Caco-2 (cell line): ENCODE measurements at regions not wholly inside any gene's neighbourhood (a gene's known extent, or its start where the extent isn't known, plus 50 kb on each side); places are given as distances from the start of the nearest gene placed in this dataset.

ENCODE experiments used
- BruUV-seq: library from RNA; stranded (reverse); fragments of 400-500 nt; replicated peaks from 2 replicates; lab custom pipeline; 2021; lab: Mats Ljungman, UMichigan
- CTCF ChIA-PET: fragments of 300-600 bp; sonication (Branson Sonifier 250); formaldehyde crosslinking; loops from one replicate; lab custom pipeline; 2022; ENCODE audit warnings: antibody characterized with exemption; lab: Charles Lee
- POLR2A ChIA-PET: fragments of 300-600 bp; sonication (Branson Sonifier 250); formaldehyde crosslinking; loops from one replicate; lab custom pipeline; 2022; ENCODE audit warnings: antibody characterized with exemption; lab: Charles Lee
- DNase-seq, 2 experiments: peaks; one replicate each; pipeline versions ENCODE4 v3.0.0 to v3.0.0-alpha.2; 2020 to 2022
- H3K27me3 ChIP-seq: replicated peaks from 2 replicates; pipeline ENCODE4 v1.6.0; 2011; ENCODE audit warnings: low read length; ENCODE audit not compliant: control insufficient read depth, insufficient read depth
- H3K36me3 ChIP-seq: 2 replicates; pipeline ENCODE4 v1.5.1; 2011; ENCODE audit warnings: low read length; ENCODE audit not compliant: control insufficient read depth, insufficient read depth
- H3K4me1 ChIP-seq: fragments of 250-450 bp; sonication (Bioruptor Pico); 2 replicates; pipeline ENCODE4 v1.5.1; 2020; ENCODE audit warnings: mild to moderate bottlenecking
- H3K4me3 ChIP-seq: 2 replicates; pipeline ENCODE4 v1.5.1; 2011; ENCODE audit warnings: low read depth, mild to moderate bottlenecking, control low read depth, low read length
- H3K9me3 ChIP-seq: fragments of 250-450 bp; sonication (Bioruptor Pico); 2 replicates; pipeline ENCODE4 v1.5.1; 2020; ENCODE audit warnings: mild to moderate bottlenecking, moderate library complexity
- H3K27ac Mint-ChIP-seq: one replicate; pipeline ENCODE4 v1.8.0; 2022; ENCODE audit warnings: mixed read lengths; ENCODE audit not compliant: unreplicated experiment
- H3K27me3 Mint-ChIP-seq: one replicate; pipeline ENCODE4 v1.8.0; 2022; ENCODE audit warnings: mixed read lengths; ENCODE audit not compliant: insufficient read depth, unreplicated experiment
- H3K36me3 Mint-ChIP-seq: one replicate; pipeline ENCODE4 v1.8.0; 2022; ENCODE audit warnings: mild to moderate bottlenecking, mixed read lengths; ENCODE audit not compliant: insufficient read depth, unreplicated experiment
- H3K4me1 Mint-ChIP-seq: one replicate; pipeline ENCODE4 v1.8.0; 2022; ENCODE audit warnings: low read depth, mixed read lengths; ENCODE audit not compliant: unreplicated experiment
- H3K4me3 Mint-ChIP-seq: one replicate; pipeline ENCODE4 v1.8.0; 2022; ENCODE audit warnings: mild to moderate bottlenecking, moderate library complexity, mixed read lengths; ENCODE audit not compliant: unreplicated experiment
- H3K9me3 Mint-ChIP-seq: one replicate; pipeline ENCODE4 v1.8.0; 2022; ENCODE audit warnings: mixed read lengths; ENCODE audit not compliant: unreplicated experiment
- intact Hi-C: fragments of 100-400 bp; cut with micrococcal nuclease; formaldehyde crosslinking; loops from one replicate; pipeline ENCODE4 v1.10.0; 2022; ENCODE audit not compliant: unreplicated experiment
- TF ChIP-seq, protein P1 (sequence below), 2 experiments: fragments of 200-600 bp in 1 of 2; IDR thresholded peaks; 1 replicate in 1 of 2; 2 replicates in 1 of 2; pipeline versions ENCODE4 v1.5.1 to v1.8.0; 2011 to 2022; ENCODE audit warnings: antibody characterized with exemption in 1 of 2, control low read depth in 1 of 2, inconsistent platforms in 1 of 2, low read depth in 1 of 2, low read length in 1 of 2, mild to moderate bottlenecking in 1 of 2, moderate library complexity in 1 of 2; ENCODE audit not compliant: insufficient read depth in 1 of 2, severe bottlenecking in 1 of 2, unreplicated experiment in 1 of 2

DNA sequence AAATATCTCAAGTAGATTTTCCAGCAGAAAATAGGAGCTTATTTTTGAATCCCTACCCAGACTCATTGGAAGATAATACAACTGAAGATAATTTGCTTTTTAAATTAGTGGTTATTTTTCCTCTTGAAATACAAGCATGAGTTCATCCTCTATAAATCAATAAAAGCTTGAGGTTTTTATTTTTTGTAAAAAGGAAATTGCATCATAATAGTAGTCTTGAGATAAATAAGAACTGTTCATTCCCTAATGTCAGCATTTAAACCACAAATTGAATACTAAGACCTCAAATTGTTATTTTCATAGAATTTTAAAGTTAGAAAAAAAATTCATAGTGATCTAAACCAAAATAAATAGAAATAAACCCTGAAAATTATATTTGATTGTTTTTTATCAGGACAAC lies 719.1 kb downstream of the CD109 start:
- ChIA-PET CTCF (no interaction called here), POLR2A (no interaction called here)
- Histone ChIP-seq H3K9me3 (no peaks in the 10 kb centered on the region), H3K27me3 (no peaks in the 10 kb centered on the region), H3K4me3 (no peak overlapping the region), H3K4me1 (peaks cover 20% of the 10 kb centered on the region), H3K36me3 (no peaks in the 10 kb centered on the region)
- Mint-ChIP-seq H3K4me3 (no peak overlapping the region), H3K9me3 (no peaks in the 10 kb centered on the region), H3K27ac (no peak overlapping the region), H3K36me3 (no peaks in the 10 kb centered on the region), H3K4me1 (peaks cover 9% of the 10 kb centered on the region), H3K27me3 (no peaks in the 10 kb centered on the region)
- intact Hi-C loops, result no loop called here
- TF ChIP-seq, protein P1, sequence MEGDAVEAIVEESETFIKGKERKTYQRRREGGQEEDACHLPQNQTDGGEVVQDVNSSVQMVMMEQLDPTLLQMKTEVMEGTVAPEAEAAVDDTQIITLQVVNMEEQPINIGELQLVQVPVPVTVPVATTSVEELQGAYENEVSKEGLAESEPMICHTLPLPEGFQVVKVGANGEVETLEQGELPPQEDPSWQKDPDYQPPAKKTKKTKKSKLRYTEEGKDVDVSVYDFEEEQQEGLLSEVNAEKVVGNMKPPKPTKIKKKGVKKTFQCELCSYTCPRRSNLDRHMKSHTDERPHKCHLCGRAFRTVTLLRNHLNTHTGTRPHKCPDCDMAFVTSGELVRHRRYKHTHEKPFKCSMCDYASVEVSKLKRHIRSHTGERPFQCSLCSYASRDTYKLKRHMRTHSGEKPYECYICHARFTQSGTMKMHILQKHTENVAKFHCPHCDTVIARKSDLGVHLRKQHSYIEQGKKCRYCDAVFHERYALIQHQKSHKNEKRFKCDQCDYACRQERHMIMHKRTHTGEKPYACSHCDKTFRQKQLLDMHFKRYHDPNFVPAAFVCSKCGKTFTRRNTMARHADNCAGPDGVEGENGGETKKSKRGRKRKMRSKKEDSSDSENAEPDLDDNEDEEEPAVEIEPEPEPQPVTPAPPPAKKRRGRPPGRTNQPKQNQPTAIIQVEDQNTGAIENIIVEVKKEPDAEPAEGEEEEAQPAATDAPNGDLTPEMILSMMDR (IDR thresholded peaks at IDR 0.05; ENCODE audit: insufficient read depth in 1 of 2, low read depth in 1 of 2, low read length in 1 of 2, severe bottlenecking in 1 of 2, unreplicated experiment in 1 of 2), result no peak
- no TSS peak for BruUV-seq
- no peak for DNase-seq

DNA sequence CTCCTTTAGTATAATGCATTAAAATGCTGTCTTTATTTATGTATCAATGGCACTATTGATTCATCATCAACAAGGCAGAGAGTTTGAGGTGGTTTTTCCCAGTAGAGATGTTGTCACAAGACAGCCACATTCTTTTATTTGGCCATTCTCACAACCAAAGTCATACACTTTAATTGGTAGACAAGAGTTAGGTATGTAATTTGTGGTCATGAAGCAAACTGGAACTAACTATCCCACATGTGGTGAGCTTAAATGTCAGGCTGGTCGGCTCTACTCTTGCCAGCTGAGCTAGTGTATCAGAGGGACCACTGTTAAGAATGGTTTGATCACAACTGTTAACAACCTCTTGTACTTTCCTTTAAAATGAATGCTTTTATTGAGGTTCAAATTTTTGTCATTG lies 714.6 kb downstream of the CD109 start:
- Histone ChIP-seq H3K9me3 (no peaks in the 10 kb centered on the region), H3K4me3 (no peak overlapping the region), H3K4me1 (peaks cover 16% of the 10 kb centered on the region), H3K36me3 (no peaks in the 10 kb centered on the region), H3K27me3 (no peaks in the 10 kb centered on the region)
- ChIA-PET CTCF (interaction anchor here (0.6 kb wide), 1 partner anchor 323 kb away, joined by 3 read pairs; no protein-coding TSS in a partner anchor), POLR2A (no interaction called here)
- H3K36me3 Mint-ChIP-seq, result no peaks in the 10 kb centered on the region
- peaks cover 9% of the 10 kb centered on the region for H3K4me1 Mint-ChIP-seq
- no peak overlapping the region for H3K27ac Mint-ChIP-seq
- DNase-seq, result no peak
- TF ChIP-seq, protein P1 (IDR thresholded peaks at IDR 0.05; ENCODE audit: insufficient read depth in 1 of 2, low read depth in 1 of 2, low read length in 1 of 2, severe bottlenecking in 1 of 2, unreplicated experiment in 1 of 2), result no peak
- H3K9me3 Mint-ChIP-seq, result no peaks in the 10 kb centered on the region
- no peaks in the 10 kb centered on the region for H3K27me3 Mint-ChIP-seq
- BruUV-seq, result no TSS peak
- intact Hi-C loops, result no loop called here
- H3K4me3 Mint-ChIP-seq, result no peak overlapping the region

DNA sequence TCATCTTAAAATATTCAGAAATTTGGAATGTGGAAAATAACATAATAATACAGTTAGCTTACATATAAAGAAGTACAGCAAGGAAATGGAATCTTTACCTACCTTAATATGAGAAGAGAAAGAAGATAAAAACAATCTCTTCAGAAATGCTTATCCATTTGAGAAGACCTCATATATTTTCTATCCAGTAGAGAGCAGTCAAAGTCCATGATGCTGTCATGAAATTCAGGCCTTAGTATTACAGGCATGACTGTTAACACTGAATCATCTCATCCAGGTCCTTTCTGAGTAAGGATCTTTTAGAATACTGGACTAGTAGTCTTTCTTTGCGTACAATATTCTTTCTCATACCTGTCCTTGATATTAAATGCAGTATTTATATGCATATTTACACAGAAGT lies 713.4 kb downstream of the CD109 start:
- peak in 1 of 2 experiments; percentile 24 for DNase-seq
- TF ChIP-seq, protein P1 (IDR thresholded peaks at IDR 0.05; ENCODE audit: insufficient read depth in 1 of 2, low read depth in 1 of 2, low read length in 1 of 2, severe bottlenecking in 1 of 2, unreplicated experiment in 1 of 2), result peak; percentile 42 to 46
- no peak overlapping the region for H3K4me3 ChIP-seq
- no peaks in the 10 kb centered on the region for H3K36me3 ChIP-seq
- Mint-ChIP-seq H3K36me3 (no peaks in the 10 kb centered on the region), H3K4me3 (no peak overlapping the region), H3K4me1 (peaks cover 9% of the 10 kb centered on the region), H3K27ac (no peak overlapping the region), H3K9me3 (no peaks in the 10 kb centered on the region), H3K27me3 (no peaks in the 10 kb centered on the region)
- peaks cover 16% of the 10 kb centered on the region for H3K4me1 ChIP-seq
- ChIA-PET POLR2A (no interaction called here), CTCF (interaction anchor here (2.4 kb wide), 1 partner anchor 799 kb away, joined by 11 read pairs; no protein-coding TSS in a partner anchor)
- H3K9me3 ChIP-seq, result no peaks in the 10 kb centered on the region
- intact Hi-C loops, result loop anchor here (1.0 to 10.0 kb wide), 3 partner anchors 165 to 800 kb away; no protein-coding TSS in a partner anchor
- no peaks in the 10 kb centered on the region for H3K27me3 ChIP-seq
- no TSS peak for BruUV-seq
